ENCODE measurements at regions not wholly inside any gene's neighbourhood (a gene's known extent, or its start where the extent isn't known, plus 50 kb on each side); places are given as distances from the start of the nearest gene placed in this dataset.

- TF ChIP-seq POLR2A (IDR thresholded peaks at IDR 0.05), result no peak
- TF ChIP-seq CTCF (IDR thresholded peaks at IDR 0.05), result no peak
- TF ChIP-seq EP300 (IDR thresholded peaks at IDR 0.05), result no peak
Measured at GRCh38 chr9:22508790-22509189, 62.2 kb downstream of the DMRTA1 start.

Data from tibial nerve (tissue), 4 donors.